HG03139 (cell line): ENCODE measurements at regions not wholly inside any gene's neighbourhood (a gene's known extent, or its start where the extent isn't known, plus 50 kb on each side); places are given as distances from the start of the nearest gene placed in this dataset.
"Not testable (repeated sequence)": the region's sequence is repeated elsewhere in the genome, so short reads cannot be mapped to it uniquely, and the experiment has no call there.

ENCODE experiments used
- ATAC-seq: cut with Tn5 transposase; IDR thresholded peaks from one replicate; pipeline ENCODE4 v1.9.1; 2021; ENCODE audit not compliant: unreplicated experiment

GRCh38 chr10:84698989-84699388 lies 370.6 kb downstream of the CCSER2 start:
- ATAC-seq: no peak

DNA sequence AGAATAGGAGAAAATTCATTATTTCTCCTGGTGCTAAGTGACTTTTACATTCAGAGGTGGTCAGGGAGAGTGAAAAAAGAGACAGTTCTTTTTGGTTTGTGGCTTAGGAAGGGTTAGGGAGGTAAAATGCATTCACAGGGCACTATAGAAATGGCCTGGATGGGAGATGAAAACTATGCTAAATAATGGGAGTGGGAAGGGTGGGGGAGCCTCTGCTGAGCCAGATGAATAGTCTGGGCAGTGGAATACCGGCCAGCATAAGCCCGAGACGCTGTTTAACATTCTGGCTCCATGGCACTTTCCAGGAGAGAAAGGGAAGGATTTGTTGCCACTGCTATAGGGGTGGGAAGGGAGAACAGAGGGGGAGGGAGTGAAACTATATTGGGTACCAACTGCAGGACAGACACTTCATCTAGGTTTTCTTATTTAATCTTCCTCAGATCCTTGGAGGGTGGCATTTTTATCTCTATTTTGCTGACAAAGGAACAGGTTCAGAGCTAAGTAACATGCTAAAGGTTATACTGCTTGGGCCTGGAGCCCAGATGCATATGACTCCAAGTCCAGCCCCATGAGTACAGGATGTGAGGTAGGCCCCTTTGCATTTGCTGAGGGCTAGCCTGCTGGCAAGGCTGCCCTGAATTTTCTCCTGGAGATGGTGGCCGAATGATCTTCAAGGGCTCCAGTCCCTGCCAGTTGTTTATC lies 372.4 kb downstream of the CCSER2 start:
- no peak for ATAC-seq

DNA sequence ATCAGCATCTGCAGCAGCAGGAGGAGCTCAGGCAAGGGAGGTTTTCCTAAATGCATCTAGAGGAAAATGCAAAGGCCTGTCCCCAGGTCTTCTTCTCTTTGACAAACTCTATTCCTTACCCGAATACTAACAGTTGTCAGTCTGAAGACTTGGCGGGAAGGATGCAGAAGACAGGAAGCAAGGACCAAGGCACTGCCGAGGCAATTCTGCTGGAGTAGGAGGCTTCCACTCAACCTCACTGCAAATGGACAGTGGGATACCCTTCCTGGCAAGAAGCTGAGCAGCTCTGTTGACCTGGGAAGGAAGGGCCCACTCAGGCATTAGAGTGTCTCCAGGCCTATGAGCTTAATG lies 373.0 kb downstream of the CCSER2 start:
- no peak for ATAC-seq

DNA sequence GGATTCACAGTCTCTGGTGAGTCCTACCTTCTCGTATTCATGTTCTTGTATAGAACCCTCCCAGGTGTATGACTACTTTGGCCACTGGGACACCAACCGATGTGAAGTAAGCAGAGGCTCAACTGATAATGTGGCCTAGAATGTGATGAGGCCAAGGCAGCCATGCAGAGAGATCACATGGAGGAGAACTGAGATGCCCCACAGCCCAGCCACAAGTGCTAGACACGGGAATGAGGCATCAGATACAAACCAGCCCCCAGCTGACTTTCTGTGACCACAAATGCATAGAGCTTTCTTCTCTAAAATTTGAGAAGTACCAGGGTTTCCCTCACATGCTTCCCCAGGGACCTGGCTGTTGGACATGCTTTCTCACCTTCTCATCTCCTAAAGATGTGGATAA lies 375.7 kb downstream of the CCSER2 start:
- ATAC-seq: no peak

GRCh38 chr10:84706431-84706830 lies 378.0 kb downstream of the CCSER2 start:
- ATAC-seq: no peak

GRCh38 chr10:84706875-84707274 lies 378.5 kb downstream of the CCSER2 start:
- no peak for ATAC-seq

- ATAC-seq: peak; percentile 70
These were observed 387.5 kb downstream of the CCSER2 start for GRCh38 chr10:84715911-84716310.

DNA sequence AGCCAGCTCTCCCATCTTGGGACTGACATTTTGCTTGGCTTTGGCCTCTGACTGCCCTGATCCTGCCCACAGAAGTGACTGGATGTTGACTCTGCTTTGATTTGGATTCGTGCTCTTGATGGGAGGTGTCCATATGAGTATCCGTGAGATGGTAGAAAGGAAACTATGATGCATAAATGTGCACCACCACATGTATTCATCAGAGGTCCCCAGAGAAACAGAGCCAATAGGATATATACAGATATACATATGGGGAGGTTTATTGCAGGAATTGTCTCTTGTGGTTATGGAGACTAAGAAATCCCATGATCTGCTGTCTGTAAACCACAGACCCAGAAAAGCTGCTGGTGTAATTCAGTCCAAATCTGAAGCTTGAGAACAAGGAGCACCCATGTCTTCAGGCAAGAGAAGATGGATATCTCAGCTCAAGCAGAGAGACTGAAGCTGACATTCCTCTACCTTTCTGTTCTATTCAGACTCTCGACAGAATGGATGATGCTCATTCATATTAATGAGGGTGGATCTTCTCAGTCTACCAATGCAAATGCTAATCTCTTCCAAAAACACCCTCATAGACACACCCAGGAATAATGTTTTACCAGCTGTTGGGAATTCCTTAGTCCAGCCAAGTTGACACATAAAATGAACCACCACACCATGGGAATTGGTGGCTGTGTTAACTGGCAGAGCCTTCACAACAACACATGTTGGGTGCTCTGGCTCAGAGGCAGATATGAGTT lies 390.7 kb downstream of the CCSER2 start:
- no peak for ATAC-seq

- ATAC-seq: no peak
These were observed 391.3 kb downstream of the CCSER2 start for GRCh38 chr10:84719687-84720086.

- no peak for ATAC-seq
These were observed 399.0 kb downstream of the CCSER2 start for GRCh38 chr10:84727398-84727797.

DNA sequence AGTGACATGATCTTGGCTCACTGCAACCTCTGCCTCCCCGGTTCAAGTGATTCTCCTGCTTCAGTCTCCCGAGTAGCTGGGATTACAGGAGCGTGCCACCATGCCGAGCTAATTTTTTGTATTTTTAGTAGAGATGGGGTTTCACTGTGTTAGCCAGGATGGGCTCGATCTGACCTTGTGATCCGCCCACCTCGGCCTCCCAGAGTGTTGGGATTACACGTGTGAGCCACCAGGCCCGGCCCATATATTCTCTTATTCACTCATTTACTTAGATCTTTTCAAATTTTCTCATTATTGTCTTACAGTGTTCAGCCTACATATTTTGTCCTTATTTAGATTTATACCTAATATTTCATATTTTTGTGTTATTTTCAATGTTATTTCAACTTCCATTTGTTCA lies 410.7 kb downstream of the CCSER2 start:
- not testable (repeated sequence) for ATAC-seq

DNA sequence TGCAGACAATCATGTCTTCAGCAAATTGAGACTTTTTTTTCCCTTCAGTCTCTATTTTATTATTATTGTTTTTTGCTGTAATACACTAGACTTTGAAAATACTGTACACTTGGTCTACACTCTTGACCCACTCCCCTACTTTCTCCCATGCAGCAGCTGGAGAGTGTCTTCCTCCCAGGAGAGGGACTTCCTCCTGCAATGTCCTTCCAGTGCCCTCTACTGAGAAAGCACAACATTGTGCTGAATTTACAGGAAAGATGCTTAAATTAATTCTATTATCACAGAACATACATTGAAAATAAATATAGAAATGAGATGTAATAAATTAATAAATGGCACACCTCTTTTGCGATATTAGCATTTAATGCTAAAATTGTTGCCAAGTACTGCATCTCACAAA lies 411.3 kb downstream of the CCSER2 start:
- ATAC-seq: no peak

- ATAC-seq: no peak
These were observed 415.1 kb downstream of the CCSER2 start for GRCh38 chr10:84743483-84743882.

- no peak for ATAC-seq
These were observed 426.9 kb downstream of the CCSER2 start for GRCh38 chr10:84755311-84755710.

DNA sequence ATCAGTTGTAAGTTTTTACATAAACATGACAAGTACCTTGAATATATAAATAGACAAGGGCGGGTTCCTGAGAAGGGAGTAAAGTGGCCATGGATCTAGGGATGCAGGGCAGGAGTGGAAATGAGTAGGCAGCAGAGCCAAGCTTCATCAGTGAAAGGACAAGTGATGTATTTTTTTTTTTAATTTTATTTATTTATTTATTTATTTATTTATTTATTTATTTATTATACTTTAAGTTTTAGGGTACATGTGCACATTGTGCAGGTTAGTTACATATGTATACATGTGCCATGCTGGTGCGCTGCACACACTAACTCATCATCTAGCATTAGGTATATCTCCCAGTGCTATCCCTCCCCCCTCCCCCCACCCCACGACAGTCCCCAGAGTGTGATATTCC lies 428.3 kb downstream of the CCSER2 start:
- ATAC-seq: not testable (repeated sequence)

DNA sequence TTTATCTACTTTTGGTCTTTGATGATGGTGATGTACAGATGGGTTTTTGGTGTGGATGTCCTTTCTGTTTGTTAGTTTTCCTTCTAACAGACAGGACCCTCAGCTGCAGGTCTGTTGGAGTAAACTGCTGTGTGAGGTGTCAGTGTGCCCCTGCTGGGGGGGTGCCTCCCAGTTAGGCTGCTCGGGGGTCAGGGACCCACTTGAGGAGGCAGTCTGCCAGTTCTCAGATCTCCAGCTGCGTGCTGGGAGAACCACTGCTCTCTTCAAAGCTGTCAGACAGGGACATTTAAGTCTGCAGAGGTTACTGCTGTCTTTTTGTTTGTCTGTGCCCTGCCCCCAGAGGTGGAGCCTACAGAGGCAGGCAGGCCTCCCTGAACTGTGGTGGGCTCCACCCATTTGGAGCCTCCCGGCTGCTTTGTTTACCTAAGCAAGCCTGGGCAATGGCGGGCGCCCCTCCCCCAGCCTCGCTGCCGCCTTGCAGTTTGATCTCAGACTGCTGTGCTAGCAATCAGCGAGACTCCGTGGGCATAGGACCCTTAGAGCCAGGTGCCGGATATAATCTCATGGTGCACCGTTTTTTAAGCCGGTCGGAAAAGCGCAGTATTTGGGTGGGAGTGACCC lies 433.7 kb downstream of the CCSER2 start:
- not testable (repeated sequence) for ATAC-seq

- ATAC-seq: no peak
These were observed 434.5 kb downstream of the CCSER2 start for GRCh38 chr10:84762754-84763394.

- no peak for ATAC-seq
These were observed 435.6 kb downstream of the CCSER2 start for GRCh38 chr10:84763965-84764364.

DNA sequence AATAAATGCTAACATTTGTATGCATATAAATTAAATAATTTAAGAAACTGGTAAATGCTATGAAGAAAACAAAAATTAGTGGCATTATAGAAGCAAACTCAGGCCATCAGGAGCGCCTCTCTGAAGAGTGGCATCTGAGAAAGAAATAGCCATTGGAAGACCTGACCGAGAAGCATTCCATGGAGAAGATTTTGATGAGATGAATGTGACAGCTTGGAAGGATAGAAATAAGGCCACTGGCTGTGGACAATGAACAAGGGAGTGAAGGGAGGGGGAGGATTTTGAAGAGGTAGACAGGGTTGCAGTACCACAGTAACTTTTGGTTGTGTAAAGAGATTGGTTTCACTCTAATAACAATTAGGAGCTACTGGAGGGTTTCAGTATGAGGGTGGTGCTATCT lies 436.7 kb downstream of the CCSER2 start:
- no peak for ATAC-seq

DNA sequence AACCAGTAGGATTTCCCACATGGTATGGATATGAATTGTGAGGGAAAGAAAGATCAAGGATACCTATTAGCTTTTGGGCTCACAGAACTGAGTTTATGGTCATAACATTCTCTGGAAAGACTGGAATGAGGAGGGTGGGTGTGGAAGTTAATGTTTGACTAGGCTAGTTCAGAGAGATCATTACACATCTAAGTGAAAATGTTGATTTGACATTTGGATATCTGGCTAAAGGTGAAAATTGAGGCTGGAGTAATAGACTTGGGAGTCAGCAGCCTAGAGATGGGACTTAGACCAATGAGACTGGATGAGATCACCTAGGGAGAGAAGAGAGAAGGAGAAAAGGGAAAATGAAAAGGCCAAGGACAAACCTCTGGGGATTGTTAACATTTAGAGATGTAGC lies 437.3 kb downstream of the CCSER2 start:
- ATAC-seq: no peak

- ATAC-seq: no peak
These were observed 438.5 kb downstream of the CCSER2 start for GRCh38 chr10:84766923-84767322.

DNA sequence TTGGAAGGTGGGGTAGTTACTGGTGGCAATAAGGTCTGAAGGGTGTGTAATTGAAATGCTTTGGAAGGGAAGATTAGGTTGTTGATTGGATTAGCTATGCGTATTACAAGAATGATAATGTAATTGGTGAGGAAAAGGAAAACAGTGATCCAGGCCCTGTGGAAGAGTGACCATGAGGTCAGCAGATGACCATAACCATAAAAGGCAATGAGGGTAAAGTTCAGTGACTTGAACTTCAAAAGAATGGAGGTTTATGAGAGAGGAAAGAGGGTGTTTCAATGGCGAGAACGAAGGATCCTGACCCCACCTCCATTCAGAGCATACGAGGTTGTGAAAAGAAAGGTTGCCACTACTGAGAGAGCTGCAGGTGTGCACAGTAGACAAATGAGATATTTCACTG lies 439.7 kb downstream of the CCSER2 start:
- no peak for ATAC-seq
